Activated effector memory CD4-positive, alpha-beta T cell treated with anti-CD3 and anti-CD28 coated beads, Interleukin-2, amount 50 U/mL, for 16 hours (primary cell): ENCODE measurements at regions not wholly inside any gene's neighbourhood (a gene's known extent, or its start where the extent isn't known, plus 50 kb on each side); places are given as distances from the start of the nearest gene placed in this dataset.
"Not testable (repeated sequence)": the region's sequence is repeated elsewhere in the genome, so short reads cannot be mapped to it uniquely, and the experiment has no call there.

ENCODE experiments used
- DNase-seq: peaks from one replicate; pipeline ENCODE4 v3.0.0-alpha.2; 2020

DNA sequence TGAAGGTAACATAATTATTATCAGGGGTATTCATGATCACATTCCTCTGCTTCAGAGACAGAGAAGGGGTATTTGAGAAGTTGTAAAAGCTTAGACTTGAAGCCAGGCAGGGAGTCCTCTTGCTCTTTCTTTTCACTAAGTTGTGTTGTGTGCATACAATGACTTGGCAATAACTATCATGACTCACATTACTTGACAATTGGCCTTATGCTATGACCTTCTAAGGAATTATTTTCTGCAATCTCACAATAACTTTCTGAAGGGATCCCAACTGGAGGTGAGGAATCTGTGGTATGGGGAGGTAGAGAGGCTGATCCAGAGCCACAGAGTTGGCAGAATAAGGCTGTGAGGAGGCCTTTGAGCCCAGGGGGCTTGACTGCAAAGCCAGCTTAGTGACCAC is 622.3 kb downstream of the MTRR start:
- DNase-seq: no peak

DNA sequence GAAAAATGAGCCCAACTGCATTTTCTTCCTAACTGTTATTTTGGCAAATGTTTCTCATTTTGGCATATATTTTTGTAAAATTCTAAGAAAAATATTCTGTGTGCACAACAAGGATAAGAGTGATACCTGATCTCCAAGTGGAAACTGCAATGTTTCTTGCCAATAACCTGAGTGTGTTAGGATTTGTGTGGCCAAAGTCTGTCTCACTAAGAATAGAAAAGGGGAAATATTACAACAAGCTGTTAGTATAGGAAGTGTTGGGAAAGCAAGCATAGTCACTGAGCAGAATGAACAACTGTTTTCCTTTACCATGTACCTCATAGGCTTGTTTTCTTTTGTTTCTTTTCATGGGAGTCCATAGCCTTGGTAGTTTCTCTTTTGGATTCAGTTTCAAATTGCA is 624.2 kb downstream of the MTRR start:
- DNase-seq: no peak

GRCh38 chr5:8500426-8500825 is 631.5 kb downstream of the MTRR start:
- no peak for DNase-seq

DNA sequence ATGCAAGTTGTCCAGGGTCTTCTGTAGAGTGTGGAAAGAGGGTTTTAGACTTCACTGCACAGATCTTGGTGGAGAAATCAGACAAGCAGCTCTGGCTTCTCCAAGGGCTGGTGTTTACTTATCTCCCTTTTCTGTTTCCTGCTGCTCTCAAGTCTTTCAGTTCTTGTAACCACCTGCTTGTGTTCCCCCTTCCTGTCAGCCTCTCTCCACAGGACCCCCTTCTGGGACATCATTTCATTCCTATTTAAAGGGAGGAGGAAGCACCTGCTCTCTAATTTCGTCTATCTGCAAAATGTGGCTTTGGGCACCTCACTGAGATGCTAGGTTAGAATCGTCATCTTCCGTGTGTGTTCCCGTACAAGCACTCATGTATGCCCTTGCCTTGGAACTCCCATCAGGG is 636.2 kb downstream of the MTRR start:
- DNase-seq: no peak

DNA sequence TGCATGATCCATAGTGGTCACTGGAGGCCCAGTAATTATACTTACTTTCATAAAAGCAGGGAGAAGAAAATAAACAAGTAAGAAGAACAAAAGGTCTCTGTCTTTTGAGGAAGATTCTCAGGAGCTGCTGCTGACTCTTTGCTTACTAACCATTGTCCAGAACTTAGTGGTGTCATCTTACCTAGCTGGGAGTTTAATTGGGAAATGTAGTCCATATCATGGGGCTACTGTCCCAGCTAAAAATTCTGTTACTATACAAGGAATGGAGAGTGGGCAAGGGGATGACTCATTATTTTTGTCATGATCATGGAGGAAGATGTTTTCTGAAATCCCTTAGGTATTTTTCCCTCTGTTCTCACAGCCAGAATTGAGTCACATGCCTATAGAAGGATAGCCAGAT is 639.3 kb downstream of the MTRR start:
- no peak for DNase-seq

- no peak for DNase-seq
Observed at GRCh38 chr5:8516356-8516755, 647.4 kb downstream of the MTRR start.

DNA sequence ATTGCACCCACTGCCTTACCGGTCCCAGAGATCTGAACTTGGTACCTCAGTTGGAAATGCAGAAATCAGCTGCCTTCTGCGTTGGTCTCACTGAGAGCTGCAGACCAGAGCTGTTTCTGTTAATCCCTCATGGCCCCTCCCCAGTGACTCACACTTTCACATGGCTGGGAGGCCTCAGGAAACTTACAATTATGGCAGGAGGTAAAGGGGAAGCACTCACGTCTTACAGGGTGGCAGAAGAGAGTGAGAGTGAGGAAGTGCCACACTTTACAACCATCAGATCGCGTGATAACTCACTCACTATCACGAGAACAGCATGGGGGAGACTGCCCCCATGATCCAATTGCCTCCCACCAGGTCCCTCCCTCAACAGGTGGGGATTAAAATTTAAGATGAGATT is 648.5 kb downstream of the MTRR start:
- DNase-seq: no peak

DNA sequence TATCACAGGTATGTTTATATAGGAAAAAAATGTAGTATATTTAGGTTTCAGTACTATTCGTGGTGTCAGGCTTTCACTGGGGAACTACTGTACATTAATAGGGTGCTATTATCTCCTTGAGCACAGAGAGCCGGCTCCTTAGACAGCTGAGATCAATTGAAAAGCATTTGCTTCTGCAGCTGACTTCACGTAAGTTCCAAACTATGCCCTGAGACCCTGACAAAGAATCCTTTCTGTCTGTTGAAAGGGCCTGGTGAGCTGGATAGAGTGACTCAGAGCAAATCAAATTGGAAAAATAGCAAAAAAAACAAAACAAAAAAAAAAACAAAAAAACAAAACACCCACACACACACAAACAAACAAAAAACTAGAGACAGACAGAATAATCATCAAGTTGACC is 652.0 kb downstream of the MTRR start:
- no peak for DNase-seq

GRCh38 chr5:8521991-8522390 is 653.0 kb downstream of the MTRR start:
- no peak for DNase-seq

- DNase-seq: no peak
Observed at GRCh38 chr5:8522646-8523045, 653.7 kb downstream of the MTRR start.

- DNase-seq: no peak
Observed at GRCh38 chr5:8523501-8523900, 654.6 kb downstream of the MTRR start.

GRCh38 chr5:8525819-8526218 is 656.9 kb downstream of the MTRR start:
- DNase-seq: no peak

GRCh38 chr5:8528106-8528505 is 659.2 kb downstream of the MTRR start:
- DNase-seq: no peak

DNA sequence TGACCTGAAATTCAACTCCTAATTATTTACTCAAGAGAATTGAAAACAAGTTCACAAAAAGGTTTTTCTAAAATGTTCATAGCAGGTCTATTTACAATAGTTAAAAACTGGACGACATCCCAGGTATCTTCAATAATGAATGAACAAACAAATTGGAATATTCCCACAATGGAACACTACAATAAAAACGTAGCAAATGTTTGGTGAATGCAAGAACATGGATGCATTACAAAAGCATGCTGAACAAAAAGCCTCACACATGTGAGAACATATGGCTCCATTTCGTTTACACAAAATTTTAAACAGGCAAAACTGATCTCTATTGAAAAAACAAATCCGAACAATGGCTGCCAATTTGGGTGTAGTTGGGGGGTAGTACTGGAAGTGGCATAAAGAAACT is 669.9 kb downstream of the MTRR start:
- no peak for DNase-seq

DNA sequence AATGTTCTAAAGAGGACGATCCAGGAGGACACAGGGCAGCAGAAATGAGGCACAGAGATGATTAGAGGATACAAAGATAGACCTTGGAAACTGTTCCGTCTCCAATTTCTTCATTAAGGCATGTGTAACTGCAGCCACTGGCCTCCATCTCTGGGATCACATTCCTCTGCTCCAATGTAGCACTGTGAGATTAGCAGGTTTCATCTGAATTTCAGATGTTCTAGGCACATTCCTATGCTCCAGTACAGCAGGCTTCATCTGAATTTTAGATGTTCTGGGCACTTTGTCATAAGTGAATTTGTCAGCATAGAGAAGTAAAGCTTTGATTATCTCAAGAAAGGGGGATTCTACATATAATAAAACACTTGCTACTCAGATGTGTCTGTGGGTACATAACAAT is 671.4 kb downstream of the MTRR start:
- no peak for DNase-seq

DNA sequence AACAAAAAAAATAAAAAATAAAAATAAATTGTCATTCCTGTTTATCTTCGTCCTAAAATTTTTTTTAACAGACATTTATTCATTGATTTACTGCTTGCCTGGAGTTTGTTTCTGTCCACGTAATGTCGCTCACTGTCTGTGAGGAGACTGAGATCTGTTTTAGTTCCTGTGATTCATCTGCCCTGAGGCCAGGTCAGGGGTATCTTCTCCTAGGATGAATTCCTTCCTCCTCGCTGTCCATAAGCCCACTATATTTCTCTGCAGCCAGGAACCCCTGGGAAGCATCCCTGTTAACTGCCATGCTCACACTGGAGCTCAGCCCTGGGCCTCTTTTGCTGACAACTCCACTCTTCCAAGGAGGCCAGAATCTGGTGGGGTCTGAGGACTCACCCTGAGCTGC is 682.0 kb downstream of the MTRR start:
- DNase-seq: no peak

DNA sequence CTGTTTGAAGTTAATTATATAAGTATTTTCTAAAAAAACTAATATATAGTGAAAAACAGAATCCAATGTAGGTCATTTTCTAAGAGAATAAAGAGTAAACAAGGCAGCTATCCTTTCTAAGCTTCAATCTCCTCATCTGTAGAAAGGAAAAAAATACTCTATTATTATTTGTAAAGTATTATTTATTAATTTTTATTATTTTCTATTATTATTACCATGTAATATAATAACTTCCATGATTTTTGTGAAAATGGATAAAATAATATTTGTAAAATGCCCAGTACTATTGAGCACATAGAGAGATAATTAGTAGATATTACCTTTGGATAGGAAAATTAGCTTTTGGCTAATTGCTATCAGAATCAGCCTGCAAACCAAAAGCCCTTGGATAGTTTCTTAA is 684.4 kb downstream of the MTRR start:
- DNase-seq: no peak

- DNase-seq: no peak
Observed at GRCh38 chr5:8557728-8558127, 688.8 kb downstream of the MTRR start.

- no peak for DNase-seq
Observed at GRCh38 chr5:8560776-8561175, 691.8 kb downstream of the MTRR start.

DNA sequence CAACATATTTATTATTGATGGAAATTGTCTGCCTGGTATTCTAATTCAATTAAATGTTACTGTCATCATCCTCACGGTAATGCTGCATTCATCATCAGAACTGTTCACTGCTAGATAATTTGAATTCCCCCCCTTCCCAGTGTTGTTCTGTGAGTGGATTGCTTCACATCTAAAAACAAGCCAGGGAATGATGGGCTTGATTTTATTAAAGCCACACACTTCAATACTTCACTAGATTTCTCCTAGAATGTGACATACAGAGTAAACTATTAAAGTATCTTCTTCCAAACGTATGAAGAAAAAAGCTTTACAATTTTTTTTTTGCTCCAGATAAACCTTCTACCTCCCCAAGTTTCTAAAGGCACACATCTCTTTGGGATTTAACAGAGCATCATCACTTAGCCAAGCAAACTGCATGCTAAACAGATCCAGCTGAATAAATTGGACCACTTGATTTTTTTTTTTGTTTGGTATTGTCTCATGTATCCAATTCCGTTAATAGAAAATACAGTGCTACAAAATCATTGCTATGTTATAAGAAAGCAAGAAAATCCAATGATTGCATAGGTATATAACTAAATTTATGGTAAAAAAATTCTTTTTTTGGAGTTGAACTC is 692.4 kb downstream of the MTRR start:
- DNase-seq: no peak

- no peak for DNase-seq
Observed at GRCh38 chr5:8561854-8562253, 692.9 kb downstream of the MTRR start.

GRCh38 chr5:8563540-8563939 is 694.6 kb downstream of the MTRR start:
- DNase-seq: not testable (repeated sequence)

- DNase-seq: no peak
Observed at GRCh38 chr5:8568858-8569257, 699.9 kb downstream of the MTRR start.

DNA sequence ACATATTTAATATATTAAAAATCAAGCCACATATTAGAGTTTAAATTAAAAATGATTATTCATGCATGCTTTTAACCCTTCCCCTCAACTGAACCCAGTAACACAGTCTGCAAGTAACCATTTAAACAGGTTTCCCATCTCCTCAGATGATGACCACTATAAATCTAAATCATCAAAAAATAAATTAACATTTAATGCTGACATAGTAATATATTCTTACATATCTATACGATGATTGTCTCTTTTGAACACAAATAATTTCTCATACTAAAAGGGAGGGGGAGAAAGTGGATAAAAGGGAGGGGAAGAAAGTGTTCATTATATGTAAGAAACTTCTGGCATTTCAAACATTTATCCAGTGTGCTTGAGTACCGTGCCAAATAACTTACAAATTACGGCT is 701.6 kb downstream of the MTRR start:
- DNase-seq: no peak

- no peak for DNase-seq
Observed at GRCh38 chr5:8576178-8576577, 707.2 kb downstream of the MTRR start.

- no peak for DNase-seq
Observed at GRCh38 chr5:8577792-8578191, 708.8 kb downstream of the MTRR start.
